ENCODE measurements at regions not wholly inside any gene's neighbourhood (a gene's known extent, or its start where the extent isn't known, plus 50 kb on each side); places are given as distances from the start of the nearest gene placed in this dataset.

GRCh38 chr17:63116967-63117830, 151.2 kb downstream of the TANC2 start:
- no peak for TF ChIP-seq CTCF (IDR thresholded peaks at IDR 0.05)
- TF ChIP-seq, protein P1, sequence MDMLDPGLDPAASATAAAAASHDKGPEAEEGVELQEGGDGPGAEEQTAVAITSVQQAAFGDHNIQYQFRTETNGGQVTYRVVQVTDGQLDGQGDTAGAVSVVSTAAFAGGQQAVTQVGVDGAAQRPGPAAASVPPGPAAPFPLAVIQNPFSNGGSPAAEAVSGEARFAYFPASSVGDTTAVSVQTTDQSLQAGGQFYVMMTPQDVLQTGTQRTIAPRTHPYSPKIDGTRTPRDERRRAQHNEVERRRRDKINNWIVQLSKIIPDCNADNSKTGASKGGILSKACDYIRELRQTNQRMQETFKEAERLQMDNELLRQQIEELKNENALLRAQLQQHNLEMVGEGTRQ (IDR thresholded peaks at IDR 0.05; ENCODE audit: borderline replicate concordance, low read depth, low read length), result no peak
- peak; percentile 3; the same call in 1 of the 2 replicates for TF ChIP-seq SMC3 (IDR thresholded peaks at IDR 0.05; ENCODE audit: low read depth, low read length)
- TF ChIP-seq MEF2A (IDR thresholded peaks at IDR 0.05; ENCODE audit: borderline replicate concordance, low read depth), result no peak
- TF ChIP-seq RAD21 (IDR thresholded peaks at IDR 0.05; ENCODE audit: low read length), result peak; percentile 31
- TF ChIP-seq RFX5 (IDR thresholded peaks at IDR 0.05; ENCODE audit: low read length), result peak; percentile 89
- TF ChIP-seq NRF1 (IDR thresholded peaks at IDR 0.05; ENCODE audit: low read depth, low read length), result no peak
- no peak for TF ChIP-seq YY1 (IDR thresholded peaks at IDR 0.05; ENCODE audit: low read depth)
- peak in 1 of 2 experiments; percentile 18; a peak in 1 of 4 replicates for TF ChIP-seq EP300 (IDR thresholded peaks at IDR 0.05; ENCODE audit: borderline replicate concordance in 1 of 2, low read depth in 1 of 2, low read length in 1 of 2)
- TF ChIP-seq MAX (IDR thresholded peaks at IDR 0.05; ENCODE audit: low read depth), result no peak
- peak; percentile 27; the same call in 1 of the 2 replicates for TF ChIP-seq RCOR1 (IDR thresholded peaks at IDR 0.05; ENCODE audit: low read length)
- TF ChIP-seq, protein P2, sequence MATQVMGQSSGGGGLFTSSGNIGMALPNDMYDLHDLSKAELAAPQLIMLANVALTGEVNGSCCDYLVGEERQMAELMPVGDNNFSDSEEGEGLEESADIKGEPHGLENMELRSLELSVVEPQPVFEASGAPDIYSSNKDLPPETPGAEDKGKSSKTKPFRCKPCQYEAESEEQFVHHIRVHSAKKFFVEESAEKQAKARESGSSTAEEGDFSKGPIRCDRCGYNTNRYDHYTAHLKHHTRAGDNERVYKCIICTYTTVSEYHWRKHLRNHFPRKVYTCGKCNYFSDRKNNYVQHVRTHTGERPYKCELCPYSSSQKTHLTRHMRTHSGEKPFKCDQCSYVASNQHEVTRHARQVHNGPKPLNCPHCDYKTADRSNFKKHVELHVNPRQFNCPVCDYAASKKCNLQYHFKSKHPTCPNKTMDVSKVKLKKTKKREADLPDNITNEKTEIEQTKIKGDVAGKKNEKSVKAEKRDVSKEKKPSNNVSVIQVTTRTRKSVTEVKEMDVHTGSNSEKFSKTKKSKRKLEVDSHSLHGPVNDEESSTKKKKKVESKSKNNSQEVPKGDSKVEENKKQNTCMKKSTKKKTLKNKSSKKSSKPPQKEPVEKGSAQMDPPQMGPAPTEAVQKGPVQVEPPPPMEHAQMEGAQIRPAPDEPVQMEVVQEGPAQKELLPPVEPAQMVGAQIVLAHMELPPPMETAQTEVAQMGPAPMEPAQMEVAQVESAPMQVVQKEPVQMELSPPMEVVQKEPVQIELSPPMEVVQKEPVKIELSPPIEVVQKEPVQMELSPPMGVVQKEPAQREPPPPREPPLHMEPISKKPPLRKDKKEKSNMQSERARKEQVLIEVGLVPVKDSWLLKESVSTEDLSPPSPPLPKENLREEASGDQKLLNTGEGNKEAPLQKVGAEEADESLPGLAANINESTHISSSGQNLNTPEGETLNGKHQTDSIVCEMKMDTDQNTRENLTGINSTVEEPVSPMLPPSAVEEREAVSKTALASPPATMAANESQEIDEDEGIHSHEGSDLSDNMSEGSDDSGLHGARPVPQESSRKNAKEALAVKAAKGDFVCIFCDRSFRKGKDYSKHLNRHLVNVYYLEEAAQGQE (IDR thresholded peaks at IDR 0.05; ENCODE audit: low read depth, low read length), result no peak
